Nephron (organoid): ENCODE measurements at regions not wholly inside any gene's neighbourhood (a gene's known extent, or its start where the extent isn't known, plus 50 kb on each side); places are given as distances from the start of the nearest gene placed in this dataset.

Experiments
- H3K27ac Mint-ChIP-seq, 3 experiments: 2 replicates each; pipeline ENCODE4 v1.8.0; 2020; ENCODE audit warnings: mixed read lengths in 3 of 3, mild to moderate bottlenecking in 2 of 3, moderate library complexity in 1 of 3
- H3K27me3 Mint-ChIP-seq: 2 replicates; pipeline ENCODE4 v1.8.0; 2021; ENCODE audit warnings: low read depth, mild to moderate bottlenecking, moderate library complexity, mixed read lengths
- H3K36me3 Mint-ChIP-seq: 2 replicates; pipeline ENCODE4 v1.8.0; 2020; ENCODE audit warnings: low read depth, mixed read lengths
- H3K4me1 Mint-ChIP-seq: 2 replicates; pipeline ENCODE4 v1.8.0; 2020; ENCODE audit warnings: mixed read lengths
- H3K4me3 Mint-ChIP-seq, 3 experiments: 2 replicates each; pipeline ENCODE4 v1.8.0; 2020; ENCODE audit warnings: mild to moderate bottlenecking in 3 of 3, mixed read lengths in 3 of 3, moderate library complexity in 2 of 3
- H3K9me3 Mint-ChIP-seq: 2 replicates; pipeline ENCODE4 v1.8.0; 2020; ENCODE audit warnings: mixed read lengths
- TF ChIP-seq, protein P1 (sequence below), 3 experiments: fragments of 200-600 bp; sonication (generic); IDR thresholded peaks; one replicate each; pipeline ENCODE4 v1.5.0; 2021; ENCODE audit warnings: antibody characterized with exemption in 3 of 3; ENCODE audit not compliant: unreplicated experiment in 3 of 3

DNA sequence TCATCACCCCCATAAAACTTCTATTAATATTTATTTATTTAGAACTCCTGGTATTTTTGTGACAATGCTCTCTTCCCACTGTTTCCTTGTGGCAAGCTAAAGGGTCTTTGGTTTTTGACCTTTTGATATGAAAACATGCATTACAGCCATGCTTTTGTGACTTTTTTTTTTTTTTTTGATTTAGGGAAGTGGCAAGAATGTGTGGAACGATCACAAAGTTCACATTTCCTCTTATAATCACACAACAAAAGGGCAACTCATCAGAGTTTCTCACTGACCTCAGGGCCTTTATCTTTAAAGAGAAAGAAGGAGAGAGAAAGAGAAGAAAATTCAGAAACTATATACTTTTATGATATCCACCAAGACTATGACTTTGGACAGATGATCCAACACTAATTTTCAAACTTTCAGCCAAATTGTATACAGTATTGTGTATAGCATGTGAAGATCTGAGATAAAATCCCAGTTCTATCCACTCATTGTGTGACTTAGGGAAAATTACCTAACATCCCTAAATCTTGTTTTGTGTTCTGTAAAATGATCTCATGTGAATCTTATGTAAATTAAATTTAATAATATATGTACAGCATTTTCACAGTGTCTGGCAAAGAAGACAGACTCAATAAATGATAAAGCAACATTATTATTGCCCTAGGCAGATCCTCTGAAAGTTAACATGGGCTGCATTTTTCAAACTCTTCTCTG is 106.8 kb upstream of the MARCKS start:
- Mint-ChIP-seq H3K4me1 (peaks cover 3% of the 10 kb centered on the region), H3K9me3 (peaks cover 6% of the 10 kb centered on the region), H3K36me3 (no peaks in the 10 kb centered on the region), H3K27ac (no peak overlapping the region), H3K4me3 (no peak overlapping the region), H3K27me3 (no peaks in the 10 kb centered on the region)
- TF ChIP-seq, protein P1, sequence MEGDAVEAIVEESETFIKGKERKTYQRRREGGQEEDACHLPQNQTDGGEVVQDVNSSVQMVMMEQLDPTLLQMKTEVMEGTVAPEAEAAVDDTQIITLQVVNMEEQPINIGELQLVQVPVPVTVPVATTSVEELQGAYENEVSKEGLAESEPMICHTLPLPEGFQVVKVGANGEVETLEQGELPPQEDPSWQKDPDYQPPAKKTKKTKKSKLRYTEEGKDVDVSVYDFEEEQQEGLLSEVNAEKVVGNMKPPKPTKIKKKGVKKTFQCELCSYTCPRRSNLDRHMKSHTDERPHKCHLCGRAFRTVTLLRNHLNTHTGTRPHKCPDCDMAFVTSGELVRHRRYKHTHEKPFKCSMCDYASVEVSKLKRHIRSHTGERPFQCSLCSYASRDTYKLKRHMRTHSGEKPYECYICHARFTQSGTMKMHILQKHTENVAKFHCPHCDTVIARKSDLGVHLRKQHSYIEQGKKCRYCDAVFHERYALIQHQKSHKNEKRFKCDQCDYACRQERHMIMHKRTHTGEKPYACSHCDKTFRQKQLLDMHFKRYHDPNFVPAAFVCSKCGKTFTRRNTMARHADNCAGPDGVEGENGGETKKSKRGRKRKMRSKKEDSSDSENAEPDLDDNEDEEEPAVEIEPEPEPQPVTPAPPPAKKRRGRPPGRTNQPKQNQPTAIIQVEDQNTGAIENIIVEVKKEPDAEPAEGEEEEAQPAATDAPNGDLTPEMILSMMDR (IDR thresholded peaks at IDR 0.05; ENCODE audit: unreplicated experiment in 3 of 3): no peak

DNA sequence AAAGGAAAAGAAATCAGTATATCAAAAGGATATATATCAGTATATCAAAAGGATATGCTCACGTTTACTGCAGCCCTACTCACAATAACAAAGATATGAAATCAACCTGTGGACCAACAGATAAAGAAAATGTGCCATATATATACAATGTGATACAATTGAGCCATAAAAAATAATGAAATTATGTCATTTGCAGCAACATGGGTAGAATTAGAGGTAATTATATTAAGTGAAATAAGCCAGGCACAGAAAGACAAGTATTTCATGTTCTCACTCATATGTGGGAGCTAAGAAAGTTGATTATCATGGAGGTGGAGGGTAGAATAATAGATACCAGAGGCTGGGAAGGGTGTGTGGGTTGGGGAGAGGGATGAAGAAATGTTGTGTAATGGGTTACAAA is 102.9 kb upstream of the MARCKS start:
- no peaks in the 10 kb centered on the region for H3K4me1 Mint-ChIP-seq
- TF ChIP-seq, protein P1 (IDR thresholded peaks at IDR 0.05; ENCODE audit: unreplicated experiment in 3 of 3): no peak
- H3K27me3 Mint-ChIP-seq: no peaks in the 10 kb centered on the region
- H3K9me3 Mint-ChIP-seq: peaks cover 6% of the 10 kb centered on the region
- H3K27ac Mint-ChIP-seq: no peak overlapping the region
- H3K4me3 Mint-ChIP-seq: no peak overlapping the region
- no peaks in the 10 kb centered on the region for H3K36me3 Mint-ChIP-seq

DNA sequence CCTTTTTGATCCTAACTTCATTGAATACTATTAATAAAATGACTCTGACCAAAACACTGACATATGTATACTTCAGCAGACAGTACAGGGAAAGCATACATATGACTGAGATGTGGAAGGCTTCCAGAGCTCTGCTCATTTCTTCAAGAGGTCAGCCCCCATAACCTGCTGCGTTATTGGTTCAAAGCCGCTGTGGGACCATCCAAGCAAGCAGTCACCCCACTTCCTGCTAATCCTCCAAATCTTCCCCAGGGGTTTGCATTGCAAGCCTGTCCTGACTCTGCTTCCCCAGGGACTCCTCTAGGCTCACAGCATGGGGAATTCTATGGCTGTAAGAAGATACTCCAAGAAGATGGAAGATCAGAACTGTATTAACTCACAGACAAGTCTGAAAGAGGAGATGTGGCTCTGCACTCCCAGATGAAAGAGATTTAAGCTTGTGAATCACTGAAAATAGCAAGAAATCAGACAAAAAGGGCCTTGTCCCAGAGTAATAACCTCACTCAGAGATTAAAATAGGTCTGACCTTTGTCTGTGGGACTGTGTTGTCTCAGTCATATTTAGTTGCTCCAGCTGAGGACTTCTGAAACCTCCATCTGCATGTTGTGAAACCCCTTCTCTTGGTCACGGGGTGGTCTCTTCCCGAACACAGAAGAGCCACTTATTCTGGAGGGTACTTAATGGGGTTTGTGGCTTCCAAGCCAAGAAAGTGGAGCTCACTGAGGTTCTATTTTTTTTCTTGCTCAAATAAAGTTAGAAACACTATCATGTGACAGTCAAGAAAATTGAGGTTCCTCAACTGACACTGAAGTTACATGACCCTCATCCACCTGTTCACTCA is 101.5 kb upstream of the MARCKS start:
- Mint-ChIP-seq H3K36me3 (no peaks in the 10 kb centered on the region), H3K9me3 (peaks cover 6% of the 10 kb centered on the region), H3K4me1 (no peaks in the 10 kb centered on the region), H3K4me3 (no peak overlapping the region), H3K27me3 (no peaks in the 10 kb centered on the region), H3K27ac (no peak overlapping the region)
- TF ChIP-seq, protein P1 (IDR thresholded peaks at IDR 0.05; ENCODE audit: unreplicated experiment in 3 of 3): no peak

DNA sequence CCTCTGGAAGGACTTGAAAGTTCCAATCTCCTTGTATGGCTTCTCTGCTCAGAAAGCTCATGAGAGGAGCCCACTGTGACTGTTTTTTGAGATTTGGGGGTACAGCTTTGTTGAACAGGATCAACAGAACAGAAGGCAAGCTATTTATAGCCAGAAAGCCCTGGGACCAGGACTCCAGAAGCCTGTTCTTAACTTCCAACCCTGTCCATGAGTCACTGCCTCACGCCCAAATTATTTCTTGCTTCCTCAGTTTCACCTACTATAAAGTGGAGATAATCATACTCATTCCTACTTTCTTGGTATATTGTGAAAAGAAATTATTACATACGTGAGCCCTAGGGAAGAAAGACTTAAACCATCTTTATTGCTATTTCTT is 100.9 kb upstream of the MARCKS start:
- no peaks in the 10 kb centered on the region for H3K36me3 Mint-ChIP-seq
- no peak overlapping the region for H3K27ac Mint-ChIP-seq

DNA sequence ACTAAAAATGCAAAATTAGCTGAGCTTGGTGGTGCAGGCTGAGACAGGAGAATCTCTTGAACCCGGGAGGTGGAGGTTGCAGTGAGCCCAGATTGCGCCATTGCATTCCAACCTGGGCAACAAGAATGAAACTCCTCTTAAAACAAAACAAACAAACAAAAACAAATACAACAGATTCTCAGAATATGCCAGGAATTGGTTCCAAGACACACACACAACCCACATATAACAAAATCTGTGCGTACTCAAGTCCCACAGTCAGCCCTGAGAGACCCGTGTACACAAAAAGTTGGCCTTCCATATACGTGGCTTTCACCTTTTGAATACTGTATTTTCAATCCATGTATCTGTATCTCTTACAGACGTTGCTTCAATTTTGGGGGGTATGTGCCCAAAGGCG is 98.9 kb upstream of the MARCKS start:
- peaks cover 6% of the 10 kb centered on the region for H3K9me3 Mint-ChIP-seq
- H3K4me1 Mint-ChIP-seq: no peaks in the 10 kb centered on the region
- H3K27ac Mint-ChIP-seq: no peak overlapping the region
- TF ChIP-seq, protein P1 (IDR thresholded peaks at IDR 0.05; ENCODE audit: unreplicated experiment in 3 of 3): no peak
- no peaks in the 10 kb centered on the region for H3K27me3 Mint-ChIP-seq
- H3K4me3 Mint-ChIP-seq: no peak overlapping the region
- no peaks in the 10 kb centered on the region for H3K36me3 Mint-ChIP-seq

More for the DNA sequence above, 100.9 kb upstream of the MARCKS start:
- no peaks in the 10 kb centered on the region for H3K27me3 Mint-ChIP-seq
- no peak overlapping the region for H3K4me3 Mint-ChIP-seq
- H3K4me1 Mint-ChIP-seq: no peaks in the 10 kb centered on the region
- TF ChIP-seq, protein P1 (IDR thresholded peaks at IDR 0.05; ENCODE audit: unreplicated experiment in 3 of 3): no peak
- H3K9me3 Mint-ChIP-seq: peaks cover 6% of the 10 kb centered on the region
